Cardiac fibroblast (primary cell): ENCODE measurements at regions not wholly inside any gene's neighbourhood (a gene's known extent, or its start where the extent isn't known, plus 50 kb on each side); places are given as distances from the start of the nearest gene placed in this dataset.

Experiments
- DNase-seq, 2 donors: peaks; one replicate each; pipeline versions ENCODE4 v3.0.0 to v3.0.0-alpha.2; 2010; ENCODE audit warnings: low read depth in 2 of 2
- H3K4me3 ChIP-seq, 2 donors: replicated peaks in 1 of 2; 1 replicate in 1 of 2; 2 replicates in 1 of 2; pipeline ENCODE4 v1.5.1; 2011; ENCODE audit warnings: low read depth in 2 of 2, low read length in 2 of 2, mild to moderate bottlenecking in 2 of 2, moderate library complexity in 1 of 2
- TF ChIP-seq, protein P1 (sequence below): IDR thresholded peaks from one replicate; pipeline ENCODE4 v1.5.1; 2011; ENCODE audit warnings: low read depth, mild to moderate bottlenecking, low read length, inconsistent platforms

DNA sequence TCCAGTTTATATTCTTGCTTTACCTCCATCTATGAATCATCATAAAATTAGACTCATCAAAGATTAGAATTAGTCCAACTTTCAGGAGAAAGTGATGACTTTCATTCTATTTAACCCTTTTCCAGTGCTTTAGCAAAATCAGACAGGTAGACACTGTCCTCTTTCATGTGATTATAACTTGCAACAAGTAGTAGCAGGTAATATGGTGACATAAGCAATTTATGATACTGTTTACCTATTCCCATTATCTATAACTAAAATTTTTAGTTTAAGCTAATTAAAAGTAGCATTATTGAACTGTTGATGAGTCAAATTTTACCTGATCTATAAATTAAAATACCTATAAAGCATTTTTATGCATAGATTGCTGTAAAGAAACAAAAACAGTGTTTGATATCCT, 351.6 kb downstream of the SEC23A start:
- TF ChIP-seq, protein P1, sequence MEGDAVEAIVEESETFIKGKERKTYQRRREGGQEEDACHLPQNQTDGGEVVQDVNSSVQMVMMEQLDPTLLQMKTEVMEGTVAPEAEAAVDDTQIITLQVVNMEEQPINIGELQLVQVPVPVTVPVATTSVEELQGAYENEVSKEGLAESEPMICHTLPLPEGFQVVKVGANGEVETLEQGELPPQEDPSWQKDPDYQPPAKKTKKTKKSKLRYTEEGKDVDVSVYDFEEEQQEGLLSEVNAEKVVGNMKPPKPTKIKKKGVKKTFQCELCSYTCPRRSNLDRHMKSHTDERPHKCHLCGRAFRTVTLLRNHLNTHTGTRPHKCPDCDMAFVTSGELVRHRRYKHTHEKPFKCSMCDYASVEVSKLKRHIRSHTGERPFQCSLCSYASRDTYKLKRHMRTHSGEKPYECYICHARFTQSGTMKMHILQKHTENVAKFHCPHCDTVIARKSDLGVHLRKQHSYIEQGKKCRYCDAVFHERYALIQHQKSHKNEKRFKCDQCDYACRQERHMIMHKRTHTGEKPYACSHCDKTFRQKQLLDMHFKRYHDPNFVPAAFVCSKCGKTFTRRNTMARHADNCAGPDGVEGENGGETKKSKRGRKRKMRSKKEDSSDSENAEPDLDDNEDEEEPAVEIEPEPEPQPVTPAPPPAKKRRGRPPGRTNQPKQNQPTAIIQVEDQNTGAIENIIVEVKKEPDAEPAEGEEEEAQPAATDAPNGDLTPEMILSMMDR: no peak

GRCh38 chr14:38749936-38750335, 353.1 kb downstream of the SEC23A start:
- no peak for DNase-seq
- no peak overlapping the region for H3K4me3 ChIP-seq
- TF ChIP-seq, protein P1: no peak

More for the DNA sequence above, 351.6 kb downstream of the SEC23A start:
- no peak overlapping the region for H3K4me3 ChIP-seq
- DNase-seq: no peak

GRCh38 chr14:38745861-38746260, 357.2 kb downstream of the SEC23A start:
- TF ChIP-seq, protein P1: no peak
- no peak for DNase-seq
- no peak overlapping the region for H3K4me3 ChIP-seq

DNA sequence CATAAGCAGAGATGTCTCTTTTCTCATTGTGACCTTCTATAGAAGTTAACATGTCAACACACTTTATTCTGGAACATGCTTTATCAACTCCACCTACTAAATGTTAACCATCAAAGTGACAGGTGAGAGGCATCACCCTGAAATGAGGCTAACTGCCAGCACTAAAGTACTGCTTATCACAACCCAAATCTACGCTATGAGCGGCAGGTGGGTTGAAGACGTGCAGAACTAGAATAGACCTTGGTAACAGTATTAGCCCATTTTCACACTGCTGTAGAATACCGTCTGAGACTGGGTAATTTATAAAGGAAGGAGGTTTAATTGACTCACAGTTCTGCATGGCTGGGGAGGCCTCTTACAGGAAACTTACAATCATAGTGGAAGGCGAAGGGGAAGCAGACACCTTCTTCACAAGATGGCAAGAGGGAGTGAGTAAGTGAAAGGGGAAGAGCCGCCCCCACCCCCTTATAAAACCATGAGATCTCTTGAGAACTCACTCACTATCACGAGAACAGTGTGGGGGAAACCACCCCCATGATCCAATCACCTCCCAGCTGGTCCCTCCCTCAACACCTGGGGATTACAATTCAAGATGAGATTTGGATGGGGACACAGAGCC, 359.0 kb downstream of the SEC23A start:
- DNase-seq: no peak
- H3K4me3 ChIP-seq: no peak overlapping the region
- TF ChIP-seq, protein P1: no peak

DNA sequence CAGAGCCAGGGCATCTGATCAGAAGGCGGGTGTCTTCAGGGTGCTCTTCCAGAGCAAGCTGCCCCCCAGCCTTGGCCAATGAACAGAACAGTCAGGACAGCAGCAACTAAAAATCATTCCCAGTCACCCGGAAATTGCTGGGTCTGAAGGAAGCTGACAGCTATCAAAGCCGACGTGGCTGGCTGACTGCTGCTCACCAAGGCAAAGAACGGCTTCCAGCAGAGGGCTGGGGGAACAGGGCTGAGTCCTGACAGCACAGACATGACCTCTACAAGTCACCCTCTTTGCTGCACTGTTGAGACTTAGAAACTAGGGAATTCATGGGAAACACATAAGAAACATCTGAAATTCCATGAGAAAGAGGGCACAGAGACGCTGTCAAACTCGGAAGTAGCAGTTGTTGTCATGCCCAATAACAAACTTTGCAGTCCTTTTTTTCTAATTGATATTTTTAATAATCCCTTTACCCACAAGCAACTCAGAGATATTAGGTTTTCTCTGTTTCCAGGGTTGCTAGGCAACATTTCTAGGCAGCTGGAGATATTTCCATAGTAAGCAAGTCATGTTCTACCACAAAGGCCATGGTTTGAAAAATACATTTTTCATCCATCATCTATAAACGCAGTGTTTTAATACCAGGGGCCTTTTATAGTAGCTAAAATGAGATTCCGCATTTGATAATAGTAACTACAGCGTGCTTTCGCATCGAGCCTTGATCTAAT, 365.2 kb downstream of the SEC23A start:
- TF ChIP-seq, protein P1: no peak
- H3K4me3 ChIP-seq: no peak overlapping the region
- no peak for DNase-seq

DNA sequence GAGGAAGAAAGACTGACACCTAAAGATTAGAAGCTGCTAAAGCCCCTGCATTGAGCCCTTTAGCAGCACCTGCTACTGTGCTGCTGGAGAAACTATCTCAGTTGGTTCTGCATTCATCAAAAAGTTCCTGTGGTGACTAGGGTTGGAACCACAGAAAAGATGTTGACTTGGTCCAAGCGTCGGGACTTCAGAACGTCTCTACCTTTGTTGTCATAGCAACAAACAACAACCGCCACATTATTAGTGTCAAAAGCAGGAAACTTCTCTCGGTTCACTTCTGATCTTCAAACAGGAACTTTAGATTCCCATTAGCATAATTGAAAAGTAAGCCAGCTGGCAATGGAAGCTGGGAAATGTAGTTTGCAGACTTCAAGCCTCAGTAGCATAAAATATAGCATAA, 368.0 kb downstream of the SEC23A start:
- TF ChIP-seq, protein P1: no peak
- no peak for DNase-seq
- H3K4me3 ChIP-seq: no peak overlapping the region
